HG02852 (cell line): ENCODE measurements at regions not wholly inside any gene's neighbourhood (a gene's known extent, or its start where the extent isn't known, plus 50 kb on each side); places are given as distances from the start of the nearest gene placed in this dataset.

ENCODE experiments used
- ATAC-seq: cut with Tn5 transposase; IDR thresholded peaks from one replicate; pipeline ENCODE4 v1.9.1; 2021; ENCODE audit warnings: mild to moderate bottlenecking, moderate library complexity; ENCODE audit not compliant: unreplicated experiment

DNA sequence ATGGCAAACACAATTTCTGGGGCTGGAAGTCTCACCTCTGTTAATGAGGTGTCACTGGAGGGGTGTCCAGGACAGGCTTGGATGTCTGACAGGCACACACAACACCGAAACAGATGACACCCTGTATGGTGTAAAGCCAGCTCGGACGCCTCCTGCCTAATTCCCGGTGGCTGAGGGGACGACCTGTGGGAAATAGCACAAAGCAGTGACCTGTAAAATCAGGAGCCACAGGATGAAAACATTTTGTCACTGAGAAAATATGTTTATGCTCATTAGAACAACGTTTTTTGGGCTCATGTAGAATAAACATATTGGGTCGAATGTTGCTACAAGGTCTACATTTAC lies 285.0 kb upstream of the RTL1 start:
- ATAC-seq = no peak

DNA sequence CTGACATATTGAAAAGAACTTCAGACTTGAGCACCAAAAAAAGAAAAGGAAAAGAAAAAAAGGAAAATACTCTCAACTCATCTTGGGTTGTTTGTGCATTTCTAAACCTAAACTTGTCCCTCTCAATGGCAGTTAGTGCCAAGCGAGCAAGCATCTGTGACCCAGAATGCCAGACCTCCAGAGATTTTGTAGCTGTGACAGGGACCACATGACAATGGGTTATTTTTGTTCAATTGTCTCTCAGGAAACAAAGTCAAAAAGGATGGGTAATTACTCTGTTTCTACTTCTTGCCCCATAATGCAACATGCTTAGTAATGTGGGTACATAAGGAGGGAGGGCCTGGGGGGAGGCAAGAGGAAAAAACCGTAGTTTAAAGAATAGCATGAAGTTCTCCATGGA lies 285.7 kb upstream of the RTL1 start:
- no peak for ATAC-seq

DNA sequence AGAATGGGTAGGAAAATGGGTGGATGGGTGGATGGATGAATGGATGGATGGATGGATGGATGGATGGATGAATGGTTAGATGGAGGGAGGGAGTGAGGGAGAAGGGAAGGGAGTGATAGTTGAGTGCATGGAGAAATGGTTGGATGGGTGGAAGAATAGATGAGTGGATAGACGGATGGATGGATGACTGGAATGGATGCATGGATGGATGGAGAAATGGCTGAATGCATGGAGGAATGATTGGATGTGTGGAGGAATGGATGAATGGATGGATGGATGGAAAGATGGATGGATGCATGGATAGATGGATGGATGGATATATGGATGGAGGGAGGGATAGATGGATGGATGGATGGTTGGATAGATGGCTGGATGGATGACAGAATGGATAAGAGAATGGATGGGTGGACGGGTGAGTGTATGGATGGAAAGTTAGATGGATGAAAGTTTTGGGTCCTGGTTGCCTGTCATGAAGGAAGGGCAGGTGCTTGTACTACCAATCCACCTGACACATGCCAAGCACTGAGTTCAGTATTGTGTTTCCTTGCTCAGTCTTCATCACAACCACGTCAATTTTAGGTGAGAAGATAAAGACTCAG lies 286.5 kb upstream of the RTL1 start:
- no peak for ATAC-seq

DNA sequence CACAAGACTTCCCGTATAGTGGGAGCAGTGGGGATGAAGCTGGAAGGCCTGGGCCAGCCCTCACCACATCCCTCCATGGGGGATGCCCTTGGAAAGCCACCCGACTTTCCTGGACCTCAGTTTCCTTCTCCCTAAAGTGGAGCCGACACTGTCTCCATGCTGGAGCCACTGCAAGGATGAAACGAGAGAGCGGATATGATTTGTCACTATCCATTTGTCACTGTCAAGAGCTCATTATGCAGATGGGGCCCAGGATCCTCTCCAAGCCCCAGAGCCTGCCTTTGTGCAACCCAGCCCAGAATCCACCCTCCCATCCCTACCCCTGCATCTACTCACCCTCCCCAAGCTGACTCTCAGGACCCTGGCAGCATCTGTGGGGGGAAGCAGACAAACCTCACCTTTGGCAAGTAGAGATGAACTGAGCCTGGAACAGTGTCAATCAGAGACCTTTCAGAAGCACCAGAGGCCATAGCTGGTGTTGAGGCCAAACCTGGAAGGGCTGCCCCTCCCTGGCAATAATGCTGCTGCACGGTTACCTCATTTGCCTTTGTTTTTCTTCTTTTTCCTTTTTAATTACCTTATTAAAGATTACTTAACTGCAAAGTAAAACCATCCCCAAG lies 287.7 kb upstream of the RTL1 start:
- no peak for ATAC-seq

DNA sequence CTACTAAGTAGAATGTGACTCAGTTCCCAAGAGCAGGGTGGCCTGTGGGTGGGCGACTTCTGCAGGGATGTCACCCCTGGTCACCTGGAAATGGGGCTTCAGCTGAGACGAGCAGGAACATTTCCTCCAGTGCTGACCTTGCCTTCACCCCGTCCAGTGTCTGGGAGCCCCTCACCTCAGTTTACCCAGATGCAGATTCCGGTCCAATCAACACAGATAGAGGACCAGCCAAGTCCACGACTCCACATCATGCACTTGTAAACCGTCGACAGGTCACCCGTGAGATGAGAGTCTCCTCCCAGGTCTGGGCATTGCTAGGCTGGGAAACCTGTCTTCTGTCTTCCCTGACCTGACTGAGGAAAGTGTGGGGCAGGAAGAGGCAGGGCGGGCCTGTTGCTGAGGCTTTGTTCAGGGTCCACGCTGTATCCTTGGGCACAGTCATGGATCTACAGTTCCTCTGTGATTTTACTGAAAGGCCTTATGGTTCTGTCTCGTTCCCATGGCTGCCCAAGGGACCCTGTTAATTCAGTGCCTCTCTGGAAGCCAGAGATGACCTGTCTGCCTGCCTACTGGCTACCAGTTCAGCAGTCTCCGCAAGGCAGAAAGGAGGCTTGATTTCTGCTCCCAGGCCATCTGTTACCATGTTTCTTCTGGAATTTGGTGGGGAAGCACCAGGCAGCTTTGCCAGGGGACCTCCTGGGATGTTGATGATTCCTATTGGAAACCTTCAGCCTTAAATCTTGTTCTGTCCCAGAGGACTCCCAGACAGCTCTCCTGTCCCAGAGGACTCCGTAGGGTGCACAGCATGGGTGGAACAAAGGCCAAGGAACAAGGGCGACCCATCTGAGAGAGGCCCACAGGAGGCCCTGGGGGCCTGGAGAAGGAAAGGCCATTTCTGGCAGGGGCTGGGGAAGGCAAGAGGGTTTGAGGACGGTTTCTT lies 288.5 kb upstream of the RTL1 start:
- no peak for ATAC-seq

DNA sequence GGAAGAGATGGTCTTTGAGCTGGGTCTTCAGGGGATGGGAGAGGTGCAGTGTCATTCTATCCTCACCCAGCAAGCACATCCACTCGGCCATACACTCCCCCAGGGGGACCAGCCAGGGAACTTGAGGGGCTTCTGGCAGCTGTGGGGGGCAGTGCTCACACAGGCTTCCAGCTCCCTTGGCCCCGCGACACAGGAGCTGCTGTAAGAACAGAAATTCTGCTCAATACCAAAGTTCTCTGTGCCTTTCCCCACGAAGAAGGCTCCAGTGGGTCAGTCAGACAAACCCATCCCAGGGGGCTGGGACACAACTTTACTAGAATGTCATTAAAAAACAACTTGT lies 289.1 kb upstream of the RTL1 start:
- ATAC-seq = no peak

DNA sequence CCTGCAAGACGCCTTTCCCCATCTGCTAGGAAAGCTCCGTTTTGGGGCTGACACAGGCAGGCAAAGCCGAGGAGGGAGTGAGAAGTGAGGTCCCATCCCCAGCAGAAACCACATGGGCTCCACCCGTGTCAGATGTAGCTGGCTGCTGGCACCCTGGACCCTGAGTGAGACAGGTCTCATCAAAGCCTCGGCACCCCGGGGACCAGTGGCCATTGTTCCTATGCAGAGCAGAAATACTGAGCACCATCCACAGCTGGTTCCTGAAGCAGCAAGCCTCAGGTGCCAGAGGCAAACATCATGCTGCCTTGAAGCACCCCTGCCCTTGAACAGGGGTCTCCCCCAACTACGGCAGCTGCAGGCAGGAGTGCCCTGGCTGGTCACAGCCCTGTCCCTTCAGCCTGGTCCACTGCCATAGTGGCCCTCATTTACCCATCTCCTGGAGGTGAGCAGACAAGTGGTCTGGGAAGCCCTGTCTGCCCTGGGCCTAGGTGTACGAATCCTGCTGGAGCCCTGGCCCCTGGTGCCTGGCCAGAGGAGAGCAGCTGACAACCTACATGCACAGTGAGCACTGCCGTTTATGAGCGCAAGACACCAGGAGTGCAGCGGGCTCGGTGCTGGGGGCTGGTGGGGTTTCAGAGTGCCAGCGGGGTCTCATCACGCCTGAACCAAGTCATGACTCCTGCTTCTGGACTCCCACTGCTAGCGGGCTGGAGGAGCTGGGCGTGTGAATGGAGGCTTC lies 289.8 kb upstream of the RTL1 start:
- ATAC-seq = no peak

DNA sequence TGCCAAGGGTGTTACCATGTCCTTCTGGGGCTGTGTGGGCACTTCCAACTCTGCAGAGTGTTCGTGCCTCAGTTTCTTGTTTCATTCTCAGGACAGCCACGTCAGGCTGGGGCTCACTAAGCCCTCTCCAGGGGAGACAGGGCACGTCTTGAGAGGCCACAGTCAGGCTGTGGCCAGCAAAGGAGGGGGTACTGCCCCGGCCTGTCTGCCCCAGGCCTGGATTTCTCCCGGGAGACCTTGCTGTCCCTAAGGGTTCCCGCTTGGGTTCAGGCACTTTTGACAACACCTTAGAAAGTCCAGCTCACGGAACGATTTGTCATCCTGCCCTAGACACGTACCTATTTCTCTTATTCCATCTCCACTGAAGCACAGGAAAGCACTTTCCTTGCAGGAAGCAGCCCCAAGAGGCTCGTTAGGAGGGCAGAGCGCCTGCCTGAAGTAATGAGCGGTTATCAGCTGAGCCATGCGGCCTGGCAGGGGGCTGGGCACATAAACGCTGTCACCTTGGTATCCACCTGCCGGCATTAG lies 290.4 kb upstream of the RTL1 start:
- ATAC-seq = no peak

DNA sequence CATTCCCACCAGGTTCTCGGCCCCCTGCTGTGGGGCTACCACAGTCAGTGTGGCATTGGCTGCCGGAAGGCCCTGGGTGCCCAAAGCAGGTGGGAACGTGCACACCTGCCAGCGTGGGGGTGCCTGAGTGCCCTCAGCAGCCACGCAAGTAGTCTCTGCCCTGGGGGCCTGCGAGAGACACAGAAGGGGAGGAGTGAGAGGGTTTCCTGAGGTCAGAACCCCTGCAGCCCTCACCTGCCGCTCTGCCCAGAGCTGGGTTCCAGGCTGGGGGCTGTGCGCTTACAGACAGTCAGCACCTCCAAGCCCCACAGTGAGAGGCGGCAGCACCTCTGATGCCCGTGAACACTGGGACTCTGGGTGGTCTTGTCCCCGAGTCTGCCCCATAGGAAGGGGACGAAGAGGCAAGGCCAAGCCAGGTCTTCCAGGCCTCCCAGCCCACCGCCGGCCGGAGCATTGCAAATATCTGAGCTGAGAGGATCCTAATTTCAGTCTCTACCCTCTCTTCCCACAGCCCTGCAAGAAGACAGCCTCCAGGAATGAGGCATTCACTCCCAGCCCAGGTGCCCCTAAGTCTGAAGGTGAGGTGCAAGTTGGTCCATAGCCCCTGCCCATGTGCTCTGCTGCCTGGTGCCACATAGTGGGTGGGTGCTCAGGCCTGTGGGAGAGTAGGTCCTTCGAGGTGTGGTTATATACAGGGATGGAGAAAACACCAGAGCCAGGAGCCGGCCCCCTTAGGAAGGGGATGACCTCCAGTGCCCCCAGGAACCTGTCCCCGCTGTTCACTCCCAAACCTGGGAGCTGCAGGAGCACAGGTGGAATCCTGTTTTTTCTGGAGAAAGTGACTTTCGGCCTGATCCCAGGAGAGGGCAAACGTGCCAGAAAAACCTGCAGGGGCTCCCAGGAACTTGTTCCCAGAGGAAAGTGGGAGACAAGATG lies 291.1 kb upstream of the RTL1 start:
- no peak for ATAC-seq

DNA sequence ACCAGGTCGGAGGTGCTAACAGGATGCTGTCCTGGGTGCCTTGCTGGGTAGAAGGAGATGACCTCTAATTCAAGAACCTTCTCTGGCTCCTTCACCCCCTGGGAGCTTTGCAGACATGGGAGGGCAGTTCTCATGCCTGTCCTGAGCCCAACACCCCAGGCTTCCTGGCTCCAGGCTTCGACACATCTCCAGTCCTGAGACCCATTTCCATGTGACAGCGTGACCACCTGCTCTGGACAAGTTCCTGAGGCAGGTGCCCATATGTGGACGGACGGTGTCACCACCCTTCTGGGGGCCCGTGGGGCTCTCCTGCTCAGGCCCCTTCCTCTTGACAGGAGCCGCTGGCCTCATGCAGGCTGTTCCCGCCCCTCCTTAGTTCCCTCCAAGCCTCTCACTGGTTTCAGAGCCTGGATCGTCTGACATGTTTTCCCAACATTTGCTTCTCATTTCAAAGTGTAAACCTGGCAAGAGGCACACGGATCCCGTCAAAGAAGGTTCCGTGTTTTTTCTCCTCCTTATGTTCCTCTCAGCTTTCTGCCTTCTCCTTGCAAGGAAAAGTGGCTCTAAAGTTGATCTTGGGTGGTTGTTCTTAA lies 291.9 kb upstream of the RTL1 start:
- ATAC-seq = no peak

DNA sequence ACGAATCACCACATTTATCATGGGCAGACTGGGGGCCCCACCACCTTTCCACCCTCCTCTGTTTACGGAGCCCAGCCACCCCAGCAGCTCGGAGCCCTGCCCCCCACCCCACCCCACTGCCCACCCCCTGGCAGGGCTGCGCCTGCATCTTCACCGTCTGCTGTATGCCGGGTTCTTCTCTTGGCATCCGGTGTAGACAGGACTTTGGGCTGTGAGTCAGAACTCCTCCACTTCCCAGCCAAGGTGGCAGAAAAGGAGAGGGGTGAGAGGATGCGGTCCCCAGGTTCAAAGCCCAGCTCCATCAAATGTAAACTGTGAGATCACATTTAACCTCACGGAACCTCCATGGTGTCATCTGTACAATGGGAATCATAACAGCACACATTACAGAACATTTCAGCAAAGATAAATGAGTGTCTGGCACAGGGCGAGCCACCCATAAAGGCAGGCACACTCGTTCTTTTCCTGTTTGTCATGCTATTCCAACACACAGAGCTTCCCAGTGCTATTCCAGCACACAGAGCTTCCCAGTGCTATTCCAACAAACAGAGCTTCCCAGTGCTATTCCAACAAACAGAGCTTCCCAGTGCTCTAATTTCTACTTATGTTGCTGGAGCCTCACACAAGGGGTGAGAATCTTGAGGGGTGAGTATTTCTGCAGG lies 292.7 kb upstream of the RTL1 start:
- no peak for ATAC-seq

DNA sequence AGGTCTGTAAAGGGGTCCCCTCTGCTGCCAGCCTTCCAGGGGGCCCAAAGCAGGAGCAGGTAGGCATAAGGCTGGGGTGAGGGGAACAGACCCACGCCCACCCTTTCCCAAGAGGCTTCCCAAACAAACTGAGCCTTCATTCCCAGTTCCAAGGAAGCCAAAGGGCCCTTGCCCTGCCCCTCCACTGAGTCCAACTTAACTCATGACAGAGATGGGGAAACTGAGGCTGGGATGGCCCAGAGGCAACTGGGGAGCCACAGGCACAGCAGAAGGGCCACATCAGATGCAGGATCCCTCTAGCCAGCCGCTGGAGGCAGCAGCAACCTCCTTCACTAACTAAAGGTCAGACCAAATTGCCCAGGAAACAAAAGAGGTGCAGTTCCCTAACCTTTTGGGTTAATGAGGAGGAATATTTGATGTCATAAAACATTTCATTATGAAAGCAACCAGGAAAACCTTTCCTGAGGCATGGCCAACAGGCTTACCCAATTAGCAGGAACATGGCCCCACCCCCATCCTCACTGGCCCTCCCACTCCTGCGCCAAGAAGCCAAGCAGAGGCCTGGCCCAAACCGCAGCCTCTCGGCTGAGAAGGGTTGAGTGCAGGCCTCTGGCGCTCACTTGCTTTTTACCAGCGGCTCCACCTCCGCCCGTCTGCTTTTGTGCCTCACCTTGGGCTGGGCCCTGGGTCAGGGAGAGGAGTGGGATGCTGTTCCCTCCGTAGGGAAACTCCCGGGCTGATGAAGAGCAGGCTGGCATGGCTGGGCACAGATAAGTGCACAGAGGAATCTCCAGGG lies 293.5 kb upstream of the RTL1 start:
- no peak for ATAC-seq

DNA sequence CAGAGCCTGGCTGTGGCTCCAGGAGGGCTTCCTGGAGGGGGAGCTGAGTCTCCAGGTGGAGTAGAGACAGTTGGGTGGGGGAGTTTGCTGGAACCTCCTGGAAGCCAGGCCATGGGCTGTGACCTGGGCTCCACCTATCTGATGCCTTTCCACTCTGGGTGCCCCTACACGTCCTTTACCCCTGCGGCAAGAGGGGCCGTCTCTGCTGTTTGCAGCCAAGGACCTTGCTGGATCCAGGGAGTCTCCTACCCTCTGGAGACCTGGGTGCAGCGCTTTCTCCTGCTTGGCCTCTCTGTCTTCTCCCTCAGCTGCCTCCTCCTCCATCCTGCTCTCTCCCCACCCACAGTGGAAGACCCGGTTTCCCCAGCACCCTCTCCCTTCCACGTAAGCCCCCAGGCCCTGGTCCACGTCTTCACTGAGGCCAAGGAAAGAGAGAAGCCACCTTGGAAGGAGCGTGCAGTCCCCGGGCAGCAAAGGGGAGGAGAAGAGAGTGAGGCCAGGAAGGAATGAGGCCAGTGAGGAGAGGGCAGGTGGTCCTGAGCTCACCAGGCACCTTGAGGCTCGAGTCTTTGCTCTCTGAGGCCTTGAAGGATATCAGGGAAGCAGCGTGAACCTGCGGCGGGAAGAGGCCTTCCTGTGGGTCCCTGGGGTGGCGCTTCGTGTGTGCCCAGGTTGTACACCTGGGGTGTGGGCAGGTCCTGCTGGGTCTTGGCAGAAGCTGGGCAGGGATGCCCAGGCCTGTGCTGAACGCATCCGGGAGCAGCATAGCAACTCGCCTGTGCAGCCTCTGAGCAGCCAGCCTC lies 294.3 kb upstream of the RTL1 start:
- no peak for ATAC-seq

DNA sequence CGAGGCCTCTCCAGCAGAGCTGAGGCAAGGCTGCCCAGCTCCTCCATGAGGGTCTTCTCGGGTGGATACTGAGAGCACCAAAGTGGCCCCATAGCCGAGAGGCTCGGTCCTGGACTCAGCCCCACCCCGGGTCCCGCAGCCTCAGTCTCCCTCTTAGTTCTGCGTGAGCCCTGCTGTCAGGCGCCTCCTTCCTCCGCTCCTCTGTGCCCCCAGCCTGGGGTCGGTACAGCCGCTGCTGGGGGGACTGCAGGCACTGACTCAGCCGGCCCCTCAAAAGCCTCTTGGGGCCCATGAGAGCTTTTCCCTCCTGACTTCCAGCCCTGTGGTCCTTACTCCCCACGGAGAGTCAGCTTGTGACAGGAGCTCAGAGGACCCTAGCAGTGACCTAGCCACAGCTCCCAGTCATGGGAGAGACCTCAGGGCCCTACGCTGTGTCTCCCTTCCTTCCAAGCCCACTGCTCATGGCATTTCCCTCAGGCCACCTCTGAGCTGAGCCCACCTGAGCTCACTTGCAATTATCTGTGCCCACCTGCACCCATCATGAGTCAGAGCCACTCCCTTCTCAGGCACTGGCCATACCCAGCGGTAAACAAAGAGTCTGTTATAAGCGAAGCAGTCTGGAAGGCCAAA lies 295.0 kb upstream of the RTL1 start:
- ATAC-seq = no peak

DNA sequence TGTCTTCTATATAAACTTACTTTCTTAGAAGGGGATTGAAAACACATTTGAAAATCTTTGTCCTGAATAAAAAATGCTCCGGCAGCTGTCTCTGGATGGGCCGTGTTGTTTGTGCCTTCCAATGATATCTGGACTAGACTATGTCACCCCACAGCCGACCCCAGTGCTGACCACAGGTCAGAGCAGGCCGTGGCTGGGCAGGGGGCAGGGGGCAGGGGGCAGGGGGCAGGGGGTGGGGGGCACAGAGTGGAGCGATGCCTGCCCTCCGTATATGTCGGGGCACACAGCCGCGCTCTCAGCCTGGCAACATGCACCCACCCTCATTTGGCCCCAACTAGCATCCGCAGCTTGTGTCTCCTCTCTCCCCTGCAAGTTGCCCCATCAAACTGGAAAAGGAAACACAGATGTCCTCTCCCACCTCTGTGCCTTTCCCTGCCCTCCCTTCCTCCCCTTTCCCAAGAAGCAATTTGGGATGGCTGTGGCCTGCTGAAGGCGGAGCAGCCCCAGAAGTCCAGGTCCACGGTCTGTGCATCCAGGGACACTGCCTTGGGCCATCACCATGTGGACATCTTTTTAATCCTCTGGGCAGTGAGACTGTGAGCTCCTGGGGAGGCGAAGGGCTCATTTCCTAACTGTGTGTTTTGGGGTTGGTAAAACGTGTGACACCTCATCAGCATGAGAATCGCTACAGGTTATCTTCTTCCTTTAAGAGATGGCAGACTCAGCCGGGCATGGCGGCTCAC lies 295.7 kb upstream of the RTL1 start:
- ATAC-seq = no peak

DNA sequence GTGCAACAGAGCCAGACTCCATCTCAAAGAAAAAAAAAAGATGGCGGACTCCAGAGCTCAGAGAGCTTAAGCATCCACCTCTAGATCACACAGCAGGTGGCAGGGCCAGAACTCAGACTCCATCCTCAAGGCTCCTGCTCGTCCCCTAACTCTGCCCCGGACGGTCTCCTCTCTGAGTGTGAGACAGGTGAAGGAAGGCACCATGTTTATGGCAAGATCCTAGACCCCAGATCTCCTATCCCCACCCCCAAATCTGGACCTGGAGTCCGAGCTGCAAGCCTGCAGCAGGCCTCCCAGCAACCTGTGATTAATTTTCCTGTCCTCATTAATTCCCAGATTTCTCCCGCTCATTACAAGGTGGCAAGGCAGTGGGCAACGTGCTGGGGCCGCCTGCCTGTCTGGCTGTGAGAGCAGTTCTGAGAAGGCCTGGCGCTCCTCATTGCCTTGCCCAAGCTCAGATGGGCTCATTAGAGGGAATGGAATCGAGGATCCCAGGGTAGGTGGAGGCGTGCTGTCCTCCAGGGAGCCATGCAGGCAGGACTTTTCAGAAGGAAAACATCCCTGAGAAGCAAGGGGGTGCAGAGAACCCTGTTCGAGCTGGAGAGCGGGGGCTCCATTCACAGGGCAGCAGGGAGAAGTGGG lies 296.6 kb upstream of the RTL1 start:
- ATAC-seq = no peak
